Activated T-cell treated with anti-CD3 and anti-CD28 coated beads, Interleukin-2, amount 50 U/mL, for 72 hours (primary cell): ENCODE measurements at regions not wholly inside any gene's neighbourhood (a gene's known extent, or its start where the extent isn't known, plus 50 kb on each side); places are given as distances from the start of the nearest gene placed in this dataset.

Experiments
- ATAC-seq, 2 donors: fragments of 150-1000 bp; cut with Tn5 transposase; replicated peaks in 1 of 2; 2 replicates each; pipeline ENCODE4 v1.10.0; 2021; ENCODE audit warnings: moderate library complexity in 2 of 2, mild to moderate bottlenecking in 1 of 2
- DNase-seq, 2 donors: peaks; one replicate each; pipeline ENCODE4 v3.0.0; 2021 to 2022; ENCODE audit warnings: mixed read lengths in 1 of 2
- H3K27ac Mint-ChIP-seq: one replicate; pipeline ENCODE4 v1.8.0; 2022; ENCODE audit warnings: mild to moderate bottlenecking, moderate library complexity, mixed read lengths
- H3K27me3 Mint-ChIP-seq: one replicate; pipeline ENCODE4 v1.8.0; 2022; ENCODE audit warnings: low read depth, mixed read lengths
- H3K36me3 Mint-ChIP-seq, 2 donors: one replicate each; pipeline ENCODE4 v1.8.0; 2022; ENCODE audit warnings: mixed read lengths in 2 of 2, mild to moderate bottlenecking in 1 of 2; ENCODE audit not compliant: insufficient read depth in 2 of 2
- H3K4me1 Mint-ChIP-seq: one replicate; pipeline ENCODE4 v1.8.0; 2022; ENCODE audit warnings: low read depth, mixed read lengths
- H3K4me3 Mint-ChIP-seq, 2 donors: one replicate each; pipeline ENCODE4 v1.8.0; 2022; ENCODE audit warnings: mild to moderate bottlenecking in 2 of 2, mixed read lengths in 2 of 2, moderate library complexity in 2 of 2
- H3K9me3 Mint-ChIP-seq, 2 donors: one replicate each; pipeline ENCODE4 v1.8.0; 2022; ENCODE audit warnings: mixed read lengths in 2 of 2

- no peaks in the 10 kb centered on the region for H3K9me3 Mint-ChIP-seq
- H3K4me3 Mint-ChIP-seq = no peak overlapping the region
Measured at GRCh38 chr15:95928822-95929221, 401.7 kb upstream of the NR2F2 start.

DNA sequence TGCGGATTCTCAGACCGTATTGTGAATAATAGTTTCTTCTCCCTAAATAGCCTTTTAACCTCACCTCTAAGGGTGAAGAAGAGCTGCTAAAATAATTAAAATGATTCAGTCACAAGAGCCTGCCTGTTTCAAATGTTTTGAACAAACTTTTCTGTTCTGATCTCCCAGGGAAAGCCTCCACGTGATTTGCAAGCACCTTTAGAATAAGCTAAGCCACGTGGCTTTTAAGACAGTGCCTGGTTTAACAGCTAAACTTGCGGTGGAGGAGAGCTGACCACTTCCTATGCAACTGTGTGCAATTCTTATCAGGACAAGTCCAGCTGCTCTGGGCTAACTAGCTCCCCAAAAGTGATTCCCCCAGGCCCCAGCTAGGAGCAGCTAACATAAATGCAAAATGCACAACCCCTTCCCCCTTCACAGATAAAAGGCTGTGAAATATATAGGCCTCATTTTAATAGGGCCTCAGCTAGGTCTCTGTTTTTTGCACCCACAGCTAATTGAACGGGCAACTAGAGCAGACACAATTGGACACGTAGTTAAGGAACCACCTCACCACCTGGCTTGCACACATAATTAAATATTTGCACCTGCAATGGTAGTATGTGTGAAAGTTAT, 401.2 kb upstream of the NR2F2 start:
- H3K27ac Mint-ChIP-seq = no peak overlapping the region
- H3K4me3 Mint-ChIP-seq = no peak overlapping the region
- DNase-seq (peak in 1 of 2 donors; percentile 4), ATAC-seq (no peak)
- no peaks in the 10 kb centered on the region for H3K9me3 Mint-ChIP-seq
- peaks cover 4% of the 10 kb centered on the region for H3K4me1 Mint-ChIP-seq
- H3K36me3 Mint-ChIP-seq = no peaks in the 10 kb centered on the region
- no peaks in the 10 kb centered on the region for H3K27me3 Mint-ChIP-seq

More at GRCh38 chr15:95928822-95929221, 401.7 kb upstream of the NR2F2 start:
- DNase-seq = no peak
- Mint-ChIP-seq H3K27ac (no peak overlapping the region), H3K4me1 (peaks cover 4% of the 10 kb centered on the region), H3K36me3 (no peaks in the 10 kb centered on the region), H3K27me3 (no peaks in the 10 kb centered on the region)
- no peak for ATAC-seq

- no peaks in the 10 kb centered on the region for H3K27me3 Mint-ChIP-seq
- peaks cover 4% of the 10 kb centered on the region for H3K4me1 Mint-ChIP-seq
- DNase-seq (no peak), ATAC-seq (no peak)
- H3K27ac Mint-ChIP-seq = no peak overlapping the region
- H3K36me3 Mint-ChIP-seq = no peaks in the 10 kb centered on the region
- H3K4me3 Mint-ChIP-seq = no peak overlapping the region
- no peaks in the 10 kb centered on the region for H3K9me3 Mint-ChIP-seq
Measured at GRCh38 chr15:95930659-95931375, 399.7 kb upstream of the NR2F2 start.

GRCh38 chr15:95931619-95932018, 398.9 kb upstream of the NR2F2 start:
- no peak for ATAC-seq
- Mint-ChIP-seq H3K4me3 (no peak overlapping the region), H3K36me3 (no peaks in the 10 kb centered on the region), H3K9me3 (no peaks in the 10 kb centered on the region), H3K27ac (no peak overlapping the region), H3K4me1 (peaks cover 4% of the 10 kb centered on the region), H3K27me3 (no peaks in the 10 kb centered on the region)
- DNase-seq = no peak

- Mint-ChIP-seq H3K27me3 (no peaks in the 10 kb centered on the region), H3K4me1 (peaks cover 4% of the 10 kb centered on the region), H3K27ac (no peak overlapping the region), H3K9me3 (no peaks in the 10 kb centered on the region), H3K4me3 (no peak overlapping the region), H3K36me3 (no peaks in the 10 kb centered on the region)
- DNase-seq (no peak), ATAC-seq (no peak)
Measured at GRCh38 chr15:95932141-95932540, 398.4 kb upstream of the NR2F2 start.

- peaks cover 4% of the 10 kb centered on the region for H3K4me1 Mint-ChIP-seq
Measured at GRCh38 chr15:95932676-95933075, 397.8 kb upstream of the NR2F2 start.

GRCh38 chr15:95935852-95936251, 394.6 kb upstream of the NR2F2 start:
- no peak overlapping the region for H3K27ac Mint-ChIP-seq
- ATAC-seq = no peak
- peaks cover 0 to 3% of the 10 kb centered on the region in 2 donors for H3K9me3 Mint-ChIP-seq
- no peak for DNase-seq
- H3K4me3 Mint-ChIP-seq = no peak overlapping the region
- H3K27me3 Mint-ChIP-seq = no peaks in the 10 kb centered on the region
- H3K36me3 Mint-ChIP-seq = no peaks in the 10 kb centered on the region
- no peaks in the 10 kb centered on the region for H3K4me1 Mint-ChIP-seq

More at GRCh38 chr15:95932676-95933075, 397.8 kb upstream of the NR2F2 start:
- DNase-seq (no peak), ATAC-seq (no peak)
- Mint-ChIP-seq H3K4me3 (no peak overlapping the region), H3K27ac (no peak overlapping the region), H3K9me3 (no peaks in the 10 kb centered on the region), H3K36me3 (no peaks in the 10 kb centered on the region), H3K27me3 (no peaks in the 10 kb centered on the region)

DNA sequence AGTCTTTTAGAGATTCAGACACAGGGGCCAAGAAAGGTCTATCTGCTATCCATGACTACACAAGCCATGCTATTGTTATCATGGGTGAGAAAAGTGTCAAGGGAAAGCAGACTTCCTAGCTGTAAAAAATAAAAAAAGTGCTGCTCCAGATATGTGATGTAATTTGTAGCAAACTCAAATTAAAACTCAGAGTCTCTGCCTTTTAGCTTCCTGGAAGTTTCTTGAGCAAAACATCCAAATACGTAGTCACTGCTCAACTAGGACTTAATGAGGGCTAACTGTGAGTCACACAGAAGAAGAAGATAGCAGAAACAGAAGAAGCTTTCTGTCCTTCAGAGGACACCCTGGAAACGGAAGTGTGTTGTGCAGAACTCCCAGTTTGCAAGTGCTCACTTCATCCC, 393.4 kb upstream of the NR2F2 start:
- Mint-ChIP-seq H3K27ac (no peak overlapping the region), H3K4me3 (no peak overlapping the region), H3K4me1 (no peaks in the 10 kb centered on the region), H3K27me3 (no peaks in the 10 kb centered on the region), H3K9me3 (peaks cover 0 to 3% of the 10 kb centered on the region in 2 donors), H3K36me3 (no peaks in the 10 kb centered on the region)
- DNase-seq (no peak), ATAC-seq (no peak)

DNA sequence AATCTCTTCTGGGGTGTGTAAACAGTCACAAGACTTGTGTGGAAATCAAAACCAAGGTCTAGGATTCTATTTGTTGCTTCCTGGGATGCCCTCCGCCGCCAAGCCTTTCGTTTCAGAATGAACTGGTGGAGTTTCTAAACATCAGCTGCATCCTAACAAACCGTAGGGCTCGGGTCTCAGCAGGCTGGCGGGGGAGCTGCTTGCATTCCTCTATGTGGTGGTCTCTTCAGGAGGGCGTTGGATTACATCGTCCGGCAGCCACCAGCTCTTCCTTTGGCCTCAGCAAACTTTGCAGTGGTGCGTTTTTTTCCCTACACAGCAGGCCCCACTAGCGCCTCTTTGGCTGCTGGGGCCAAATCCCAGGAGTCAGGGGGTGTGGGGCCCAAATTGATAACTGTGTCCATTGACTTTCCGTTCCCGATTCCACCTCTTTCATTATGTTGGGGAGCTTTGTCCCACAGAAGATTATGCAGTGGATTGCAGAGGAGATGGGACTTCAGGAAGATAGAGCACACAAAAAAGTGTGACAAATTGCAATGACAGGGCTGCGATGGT, 390.0 kb upstream of the NR2F2 start:
- DNase-seq = no peak
- H3K36me3 Mint-ChIP-seq = no peaks in the 10 kb centered on the region
- no peak for ATAC-seq
- no peak overlapping the region for H3K27ac Mint-ChIP-seq
- H3K4me1 Mint-ChIP-seq = no peaks in the 10 kb centered on the region
- no peak overlapping the region for H3K4me3 Mint-ChIP-seq
- no peaks in the 10 kb centered on the region for H3K27me3 Mint-ChIP-seq
- H3K9me3 Mint-ChIP-seq = peaks cover 7 to 8% of the 10 kb centered on the region in 2 donors

GRCh38 chr15:95944193-95944592, 386.3 kb upstream of the NR2F2 start:
- Mint-ChIP-seq H3K4me3 (no peak overlapping the region), H3K9me3 (peaks cover 4 to 8% of the 10 kb centered on the region in 2 donors), H3K27ac (no peak overlapping the region), H3K4me1 (no peaks in the 10 kb centered on the region), H3K27me3 (no peaks in the 10 kb centered on the region), H3K36me3 (no peaks in the 10 kb centered on the region)
- ATAC-seq (no peak), DNase-seq (no peak)

GRCh38 chr15:95944661-95945255, 385.7 kb upstream of the NR2F2 start:
- H3K9me3 Mint-ChIP-seq = peaks cover 3 to 8% of the 10 kb centered on the region in 2 donors
- H3K36me3 Mint-ChIP-seq = no peaks in the 10 kb centered on the region
- H3K27me3 Mint-ChIP-seq = no peaks in the 10 kb centered on the region
- ATAC-seq = no peak
- H3K27ac Mint-ChIP-seq = no peak overlapping the region
- H3K4me3 Mint-ChIP-seq = no peak overlapping the region
- no peak for DNase-seq
- no peaks in the 10 kb centered on the region for H3K4me1 Mint-ChIP-seq

GRCh38 chr15:95946241-95946640, 384.3 kb upstream of the NR2F2 start:
- Mint-ChIP-seq H3K36me3 (no peaks in the 10 kb centered on the region), H3K27ac (no peak overlapping the region), H3K4me3 (no peak overlapping the region), H3K27me3 (no peaks in the 10 kb centered on the region), H3K9me3 (peaks cover 3 to 10% of the 10 kb centered on the region in 2 donors), H3K4me1 (no peaks in the 10 kb centered on the region)
- no peak for ATAC-seq
- DNase-seq = no peak

DNA sequence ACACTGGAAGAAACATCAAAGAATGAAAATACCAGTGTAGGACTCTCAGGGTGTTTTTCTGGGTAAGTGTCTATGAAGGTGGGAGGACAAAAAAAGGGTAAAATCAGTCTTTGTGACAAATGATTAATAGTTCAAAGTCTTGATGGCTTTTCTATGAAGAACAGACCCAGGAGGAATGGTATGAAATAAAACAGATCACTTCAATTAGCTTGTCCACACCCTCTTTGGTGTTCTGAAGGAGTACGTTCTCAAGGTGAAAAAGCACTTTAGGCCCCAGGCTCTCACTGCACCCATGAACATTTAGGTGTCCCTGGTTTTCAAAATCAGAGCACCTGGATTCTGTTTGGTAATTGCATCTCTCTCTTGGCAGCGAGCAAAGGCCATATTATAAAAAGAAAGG, 383.6 kb upstream of the NR2F2 start:
- H3K27ac Mint-ChIP-seq = no peak overlapping the region
- no peaks in the 10 kb centered on the region for H3K36me3 Mint-ChIP-seq
- H3K4me3 Mint-ChIP-seq = no peak overlapping the region
- ATAC-seq (no peak), DNase-seq (no peak)
- no peaks in the 10 kb centered on the region for H3K27me3 Mint-ChIP-seq
- H3K9me3 Mint-ChIP-seq = peaks cover 3 to 10% of the 10 kb centered on the region in 2 donors
- H3K4me1 Mint-ChIP-seq = no peaks in the 10 kb centered on the region
